ENCODE measurements at regions not wholly inside any gene's neighbourhood (a gene's known extent, or its start where the extent isn't known, plus 50 kb on each side); places are given as distances from the start of the nearest gene placed in this dataset.

DNA sequence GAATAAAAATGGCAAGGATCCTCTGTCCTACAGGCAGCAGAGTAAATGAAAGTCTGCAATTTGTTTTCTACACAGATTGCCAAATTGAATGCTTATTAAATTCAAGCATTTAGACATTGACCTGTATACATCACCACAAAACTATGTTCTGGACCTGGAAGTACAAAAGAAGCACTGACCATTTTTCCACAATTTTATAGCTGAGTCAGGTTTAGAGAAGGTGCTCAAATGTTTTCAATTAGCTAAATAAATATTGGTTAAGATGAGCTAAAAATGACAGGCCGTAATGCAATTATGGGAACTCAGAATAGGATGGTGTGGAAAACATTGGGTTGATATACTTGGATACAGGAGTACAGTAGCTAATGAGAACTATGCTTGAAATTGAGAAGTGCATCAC is 490.7 kb upstream of the MEIS1 start:
- DNase-seq (no peak), ATAC-seq (no peak)
- 92 to 96% methylated on average over 1 of the region's 1 CpG for WGBS, 2 donors
- peaks cover 0 to 8% (median 0%) of the 10 kb centered on the region in 3 donors for H3K9me3 ChIP-seq
- TF ChIP-seq, protein P1, sequence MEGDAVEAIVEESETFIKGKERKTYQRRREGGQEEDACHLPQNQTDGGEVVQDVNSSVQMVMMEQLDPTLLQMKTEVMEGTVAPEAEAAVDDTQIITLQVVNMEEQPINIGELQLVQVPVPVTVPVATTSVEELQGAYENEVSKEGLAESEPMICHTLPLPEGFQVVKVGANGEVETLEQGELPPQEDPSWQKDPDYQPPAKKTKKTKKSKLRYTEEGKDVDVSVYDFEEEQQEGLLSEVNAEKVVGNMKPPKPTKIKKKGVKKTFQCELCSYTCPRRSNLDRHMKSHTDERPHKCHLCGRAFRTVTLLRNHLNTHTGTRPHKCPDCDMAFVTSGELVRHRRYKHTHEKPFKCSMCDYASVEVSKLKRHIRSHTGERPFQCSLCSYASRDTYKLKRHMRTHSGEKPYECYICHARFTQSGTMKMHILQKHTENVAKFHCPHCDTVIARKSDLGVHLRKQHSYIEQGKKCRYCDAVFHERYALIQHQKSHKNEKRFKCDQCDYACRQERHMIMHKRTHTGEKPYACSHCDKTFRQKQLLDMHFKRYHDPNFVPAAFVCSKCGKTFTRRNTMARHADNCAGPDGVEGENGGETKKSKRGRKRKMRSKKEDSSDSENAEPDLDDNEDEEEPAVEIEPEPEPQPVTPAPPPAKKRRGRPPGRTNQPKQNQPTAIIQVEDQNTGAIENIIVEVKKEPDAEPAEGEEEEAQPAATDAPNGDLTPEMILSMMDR (IDR thresholded peaks at IDR 0.05), result no peak
- no peak for TF ChIP-seq POLR2A (IDR thresholded peaks at IDR 0.05)
- no peaks in the 10 kb centered on the region for H3K4me1 ChIP-seq
- intact Hi-C loops (cut with DNase I), result no loop called here
- no peaks in the 10 kb centered on the region for H3K27me3 ChIP-seq
- no peak overlapping the region for H3K4me3 ChIP-seq
- H3K27ac ChIP-seq, result no peak overlapping the region
- H3K36me3 ChIP-seq (replicated peaks in 1 of 2; ENCODE audit: insufficient read depth in 1 of 2, low read depth in 2 of 2), result no peaks in the 10 kb centered on the region

- DNase-seq (no peak), ATAC-seq (no peak)
- no peaks in the 10 kb centered on the region for H3K36me3 ChIP-seq (replicated peaks in 1 of 2; ENCODE audit: insufficient read depth in 1 of 2, low read depth in 2 of 2)
- TF ChIP-seq POLR2A (IDR thresholded peaks at IDR 0.05), result no peak
- TF ChIP-seq, protein P1 (IDR thresholded peaks at IDR 0.05), result no peak
- no peak overlapping the region for H3K4me3 ChIP-seq
- 92 to 93% methylated on average over 10 of the region's 10 CpGs for WGBS, 2 donors
- H3K27ac ChIP-seq, result no peak overlapping the region
- H3K9me3 ChIP-seq, result peaks cover 0 to 8% (median 0%) of the 10 kb centered on the region in 3 donors
- intact Hi-C loops (cut with DNase I), result no loop called here
- H3K4me1 ChIP-seq, result no peaks in the 10 kb centered on the region
- no peaks in the 10 kb centered on the region for H3K27me3 ChIP-seq
Observed at GRCh38 chr2:65943099-65943786, 491.7 kb upstream of the MEIS1 start.

GRCh38 chr2:65940856-65941255 is 494.1 kb upstream of the MEIS1 start:
- Histone ChIP-seq H3K4me3 (no peak overlapping the region), H3K4me1 (no peaks in the 10 kb centered on the region), H3K9me3 (peaks cover 0 to 8% (median 0%) of the 10 kb centered on the region in 3 donors), H3K27me3 (no peaks in the 10 kb centered on the region), H3K27ac (no peak overlapping the region), H3K36me3 (replicated peaks in 1 of 2; ENCODE audit: insufficient read depth in 1 of 2, low read depth in 2 of 2) (no peaks in the 10 kb centered on the region)
- WGBS, 2 donors, result 71 to 78% methylated on average over 2 of the region's 2 CpGs
- no peak for DNase-seq
- intact Hi-C loops (cut with DNase I), result no loop called here
- ATAC-seq, result no peak
- no peak for TF ChIP-seq POLR2A (IDR thresholded peaks at IDR 0.05)
- TF ChIP-seq, protein P1 (IDR thresholded peaks at IDR 0.05), result no peak

DNA sequence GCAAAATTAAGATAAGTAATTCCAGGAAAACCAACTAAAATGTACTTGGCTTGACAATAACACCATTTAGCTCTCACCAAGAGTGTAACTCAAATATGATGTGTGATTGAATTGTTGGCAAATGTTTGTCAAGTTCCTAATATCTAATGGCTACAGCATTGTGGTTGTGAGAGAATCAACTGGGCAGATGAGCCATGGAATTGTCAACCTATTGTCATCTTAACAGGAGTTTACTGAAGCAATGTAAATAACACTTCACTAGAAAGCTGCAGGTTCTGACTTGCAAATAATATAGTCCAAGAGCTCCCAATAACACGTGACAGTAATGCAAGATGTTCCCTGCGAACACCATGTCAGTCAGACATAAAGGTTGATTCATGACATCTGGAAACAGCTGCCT is 495.2 kb upstream of the MEIS1 start:
- Histone ChIP-seq H3K9me3 (peaks cover 0 to 8% (median 0%) of the 10 kb centered on the region in 3 donors), H3K4me3 (no peak overlapping the region), H3K27me3 (no peaks in the 10 kb centered on the region), H3K27ac (no peak overlapping the region), H3K36me3 (replicated peaks in 1 of 2; ENCODE audit: insufficient read depth in 1 of 2, low read depth in 2 of 2) (no peaks in the 10 kb centered on the region), H3K4me1 (no peaks in the 10 kb centered on the region)
- DNase-seq, result no peak
- intact Hi-C loops (cut with DNase I), result no loop called here
- ATAC-seq, result no peak
- TF ChIP-seq, protein P1 (IDR thresholded peaks at IDR 0.05), result no peak
- TF ChIP-seq POLR2A (IDR thresholded peaks at IDR 0.05), result no peak
- WGBS, 2 donors, result 70 to 74% methylated on average over 2 of the region's 2 CpGs
